T-cell (primary cell): ENCODE measurements at regions not wholly inside any gene's neighbourhood (a gene's known extent, or its start where the extent isn't known, plus 50 kb on each side); places are given as distances from the start of the nearest gene placed in this dataset.

Experiments
- ATAC-seq, 4 experiments: fragments of 200-7000 bp in 3 of 4; fragments of 150-1000 bp in 1 of 4; cut with Tn5 transposase; replicated peaks in 1 of 4; 1 replicate in 3 of 4; 2 replicates in 1 of 4; pipeline ENCODE4 v1.10.0; 2021; ENCODE audit warnings: moderate library complexity in 3 of 4, mild to moderate bottlenecking in 2 of 4, moderate number of reproducible peaks in 1 of 4
- CTCF ChIA-PET, 2 donors: fragments of 300-600 bp; sonication (Branson Sonifier 250); formaldehyde crosslinking; loops; one replicate each; lab custom pipeline; 2022; ENCODE audit warnings: antibody characterized with exemption in 2 of 2; lab: Charles Lee
- POLR2A ChIA-PET, 2 donors: fragments of 300-600 bp; sonication (Branson Sonifier 250); formaldehyde crosslinking; loops; one replicate each; lab custom pipeline; 2022; ENCODE audit warnings: antibody characterized with exemption in 2 of 2; lab: Charles Lee
- DNase-seq, 35 experiments: peaks; one replicate each; pipeline versions ENCODE4 v3.0.0 to v3.0.0-alpha.2; 2013 to 2023
- H3K27ac ChIP-seq: one replicate; pipeline ENCODE4 v1.5.1; 2013; ENCODE audit warnings: low read length
- H3K27me3 ChIP-seq, 2 experiments: replicated peaks in 1 of 2; 1 replicate in 1 of 2; 2 replicates in 1 of 2; pipeline versions ENCODE4 v1.6.1 to v1.7.0; 2013; ENCODE audit warnings: low read length in 1 of 2, mixed read lengths in 1 of 2; ENCODE audit not compliant: control insufficient read depth in 2 of 2, insufficient read depth in 2 of 2; ENCODE audit errors: extremely low read depth in 1 of 2
- H3K36me3 ChIP-seq, 2 donors: 1 replicate in 1 of 2; 2 replicates in 1 of 2; pipeline versions ENCODE4 v1.6.1 to v1.7.0; 2013; ENCODE audit warnings: low read length in 1 of 2; ENCODE audit not compliant: control insufficient read depth in 2 of 2, insufficient read depth in 1 of 2; ENCODE audit errors: extremely low read depth in 1 of 2
- H3K4me1 ChIP-seq, 2 experiments: 1 replicate in 1 of 2; 2 replicates in 1 of 2; pipeline versions ENCODE4 v1.6.1 to v1.7.0; 2013; ENCODE audit warnings: low read length in 2 of 2, mixed read lengths in 1 of 2; ENCODE audit not compliant: insufficient read depth in 2 of 2, control insufficient read depth in 1 of 2; ENCODE audit errors: extremely low read depth in 1 of 2
- H3K4me3 ChIP-seq, 2 donors: 1 replicate in 1 of 2; 2 replicates in 1 of 2; pipeline versions ENCODE4 v1.5.1 to v1.7.0; 2013; ENCODE audit warnings: mild to moderate bottlenecking in 2 of 2, low read length in 1 of 2, moderate library complexity in 1 of 2; ENCODE audit not compliant: control insufficient read depth in 1 of 2; ENCODE audit errors: extremely low read depth in 1 of 2
- H3K9me3 ChIP-seq: 2 replicates; pipeline ENCODE4 v1.7.0; 2013
- H3K27ac Mint-ChIP-seq, 2 donors: one replicate each; pipeline ENCODE4 v1.8.0; 2020 to 2021; ENCODE audit warnings: mild to moderate bottlenecking in 2 of 2, mixed read lengths in 2 of 2
- H3K27me3 Mint-ChIP-seq, 2 donors: one replicate each; pipeline ENCODE4 v1.8.0; 2021 to 2022; ENCODE audit warnings: mixed read lengths in 2 of 2
- H3K36me3 Mint-ChIP-seq: one replicate; pipeline ENCODE4 v1.8.0; 2021; ENCODE audit warnings: mixed read lengths
- H3K4me1 Mint-ChIP-seq, 3 donors: one replicate each; pipeline ENCODE4 v1.8.0; 2020 to 2022; ENCODE audit warnings: mixed read lengths in 3 of 3, mild to moderate bottlenecking in 1 of 3
- H3K4me3 Mint-ChIP-seq, 3 donors: one replicate each; pipeline ENCODE4 v1.8.0; 2020 to 2022; ENCODE audit warnings: mild to moderate bottlenecking in 3 of 3, mixed read lengths in 3 of 3, moderate library complexity in 3 of 3
- H3K9me3 Mint-ChIP-seq, 3 donors: one replicate each; pipeline ENCODE4 v1.8.0; 2020 to 2022; ENCODE audit warnings: mixed read lengths in 3 of 3
- WGBS: methylation state at CpG from one replicate; pipeline ENCODE4 v1.1.5; 2013; ENCODE audit warnings: missing lambda C conversion rate; ENCODE audit not compliant: insufficient coverage; 5-methylcytosine and 5-hydroxymethylcytosine counted together

DNA sequence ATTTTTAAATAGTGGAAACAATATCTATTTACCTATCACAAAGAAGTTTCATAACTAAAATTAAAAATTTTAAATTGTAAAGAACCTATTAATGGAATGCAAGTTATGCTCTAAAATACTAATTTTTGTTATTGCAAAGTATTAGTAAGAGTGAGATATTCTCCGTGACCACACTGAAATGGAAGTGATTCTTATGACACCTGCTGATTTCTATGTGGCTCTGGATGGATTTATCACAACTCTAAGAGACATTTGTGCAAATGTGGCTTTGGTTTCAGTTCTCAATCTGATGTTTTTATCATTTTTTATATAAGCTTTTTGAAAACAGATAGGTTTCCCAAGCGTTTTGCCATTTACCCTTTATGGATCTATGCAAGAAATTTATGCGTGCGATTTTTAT, 497.8 kb downstream of the NAV3 start:
- CTCF ChIA-PET: no interaction called here
- Mint-ChIP-seq H3K9me3 (peaks cover 3 to 14% (median 9%) of the 10 kb centered on the region in 3 donors), H3K4me3 (no peak overlapping the region), H3K27ac (no peak overlapping the region), H3K27me3 (no peaks in the 10 kb centered on the region), H3K36me3 (no peaks in the 10 kb centered on the region), H3K4me1 (no peaks in the 10 kb centered on the region)
- POLR2A ChIA-PET: no interaction called here
- Histone ChIP-seq H3K27ac (no peak overlapping the region), H3K27me3 (no peaks in the 10 kb centered on the region), H3K36me3 (no peaks in the 10 kb centered on the region), H3K4me3 (no peak overlapping the region), H3K4me1 (no peaks in the 10 kb centered on the region), H3K9me3 (no peaks in the 10 kb centered on the region)
- 86% methylated on average over 1 of the region's 4 CpGs for WGBS
- ATAC-seq: no peak
- no peak for DNase-seq

DNA sequence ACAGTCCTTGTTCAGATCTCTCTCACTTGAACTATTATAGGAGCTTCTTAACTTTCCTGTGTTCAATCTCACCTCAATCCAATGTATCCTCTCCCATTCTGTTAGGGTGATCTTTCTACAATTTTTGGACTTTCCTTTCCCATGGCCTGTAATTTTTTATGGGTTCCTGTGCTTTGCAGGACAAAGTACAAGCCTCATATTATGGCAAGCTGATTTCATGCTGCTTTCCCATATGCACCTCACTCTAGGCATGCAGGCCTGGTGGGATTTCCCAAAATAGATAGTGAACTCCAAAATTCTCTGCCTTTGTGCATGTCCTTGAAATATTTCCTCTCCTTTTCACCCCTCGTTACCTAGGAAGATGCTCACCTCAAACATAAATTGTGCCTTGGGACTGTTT, 499.4 kb downstream of the NAV3 start:
- Histone ChIP-seq H3K27me3 (no peaks in the 10 kb centered on the region), H3K4me1 (no peaks in the 10 kb centered on the region), H3K9me3 (no peaks in the 10 kb centered on the region), H3K36me3 (no peaks in the 10 kb centered on the region), H3K27ac (no peak overlapping the region), H3K4me3 (no peak overlapping the region)
- POLR2A ChIA-PET: no interaction called here
- Mint-ChIP-seq H3K4me3 (no peak overlapping the region), H3K27ac (no peak overlapping the region), H3K4me1 (no peaks in the 10 kb centered on the region), H3K9me3 (peaks cover 7 to 16% (median 9%) of the 10 kb centered on the region in 3 donors), H3K27me3 (no peaks in the 10 kb centered on the region), H3K36me3 (no peaks in the 10 kb centered on the region)
- CTCF ChIA-PET: no interaction called here
- ATAC-seq: no peak
- WGBS: no CpG with 5 or more reads among the region's 1 CpG
- no peak for DNase-seq

DNA sequence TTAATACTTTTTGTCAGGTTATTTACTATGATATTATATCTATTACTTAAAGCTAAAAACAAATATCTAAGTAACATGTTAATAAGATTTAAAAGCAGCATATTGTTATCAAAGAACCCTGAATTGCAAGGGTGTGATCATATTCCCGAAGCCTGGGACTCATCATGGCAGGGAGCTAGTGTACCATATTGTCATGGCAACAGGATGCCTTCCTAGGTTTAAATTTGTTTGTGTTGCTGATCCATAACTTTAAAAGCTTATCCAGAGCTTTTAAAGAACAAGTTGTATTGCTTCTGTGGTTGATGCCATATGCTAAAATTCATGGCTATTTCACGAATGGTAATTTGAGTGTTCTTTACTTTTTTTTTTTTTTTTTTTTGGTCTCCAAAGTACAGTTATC, 500.5 kb downstream of the NAV3 start:
- H3K9me3 ChIP-seq: no peaks in the 10 kb centered on the region
- H3K4me1 Mint-ChIP-seq: no peaks in the 10 kb centered on the region
- no peak overlapping the region for H3K27ac ChIP-seq
- DNase-seq (no peak), ATAC-seq (no peak)
- POLR2A ChIA-PET: no interaction called here
- H3K36me3 ChIP-seq: no peaks in the 10 kb centered on the region
- H3K9me3 Mint-ChIP-seq: peaks cover 7 to 16% (median 10%) of the 10 kb centered on the region in 3 donors
- H3K4me1 ChIP-seq: no peaks in the 10 kb centered on the region
- H3K4me3 Mint-ChIP-seq: no peak overlapping the region
- no peaks in the 10 kb centered on the region for H3K27me3 ChIP-seq
- WGBS: 67% methylated on average over 1 of the region's 2 CpGs
- CTCF ChIA-PET: no interaction called here
- no peak overlapping the region for H3K4me3 ChIP-seq
- H3K27me3 Mint-ChIP-seq: no peaks in the 10 kb centered on the region
- H3K27ac Mint-ChIP-seq: no peak overlapping the region
- H3K36me3 Mint-ChIP-seq: no peaks in the 10 kb centered on the region

DNA sequence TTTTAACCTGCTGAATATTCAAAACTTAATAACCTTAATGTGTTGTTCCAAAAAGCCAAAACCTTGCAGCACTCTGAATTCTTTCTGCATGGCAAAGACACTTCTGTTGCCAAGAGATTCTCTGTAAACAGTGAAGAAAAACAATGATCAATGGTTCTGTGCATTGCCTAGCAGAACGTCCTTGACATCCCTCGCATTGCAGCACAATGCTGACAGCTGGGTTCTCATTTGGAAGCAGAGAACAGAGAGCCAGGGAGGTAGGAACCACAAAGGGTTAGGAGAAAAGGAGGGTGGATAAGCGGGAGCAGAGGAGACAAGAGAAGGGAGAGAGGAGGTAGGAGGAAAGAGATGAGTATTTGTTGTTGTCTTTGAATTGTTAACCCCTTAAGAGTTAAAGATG, 501.1 kb downstream of the NAV3 start:
- Mint-ChIP-seq H3K9me3 (peaks cover 7 to 20% (median 14%) of the 10 kb centered on the region in 3 donors), H3K4me1 (no peaks in the 10 kb centered on the region), H3K27me3 (no peaks in the 10 kb centered on the region), H3K36me3 (no peaks in the 10 kb centered on the region), H3K4me3 (no peak overlapping the region), H3K27ac (no peak overlapping the region)
- no peak overlapping the region for H3K27ac ChIP-seq
- 43% methylated on average over 2 of the region's 3 CpGs for WGBS
- H3K36me3 ChIP-seq: no peaks in the 10 kb centered on the region
- H3K9me3 ChIP-seq: no peaks in the 10 kb centered on the region
- POLR2A ChIA-PET: no interaction called here
- DNase-seq (no peak), ATAC-seq (no peak)
- CTCF ChIA-PET: no interaction called here
- no peaks in the 10 kb centered on the region for H3K27me3 ChIP-seq
- no peak overlapping the region for H3K4me3 ChIP-seq
- H3K4me1 ChIP-seq: no peaks in the 10 kb centered on the region

DNA sequence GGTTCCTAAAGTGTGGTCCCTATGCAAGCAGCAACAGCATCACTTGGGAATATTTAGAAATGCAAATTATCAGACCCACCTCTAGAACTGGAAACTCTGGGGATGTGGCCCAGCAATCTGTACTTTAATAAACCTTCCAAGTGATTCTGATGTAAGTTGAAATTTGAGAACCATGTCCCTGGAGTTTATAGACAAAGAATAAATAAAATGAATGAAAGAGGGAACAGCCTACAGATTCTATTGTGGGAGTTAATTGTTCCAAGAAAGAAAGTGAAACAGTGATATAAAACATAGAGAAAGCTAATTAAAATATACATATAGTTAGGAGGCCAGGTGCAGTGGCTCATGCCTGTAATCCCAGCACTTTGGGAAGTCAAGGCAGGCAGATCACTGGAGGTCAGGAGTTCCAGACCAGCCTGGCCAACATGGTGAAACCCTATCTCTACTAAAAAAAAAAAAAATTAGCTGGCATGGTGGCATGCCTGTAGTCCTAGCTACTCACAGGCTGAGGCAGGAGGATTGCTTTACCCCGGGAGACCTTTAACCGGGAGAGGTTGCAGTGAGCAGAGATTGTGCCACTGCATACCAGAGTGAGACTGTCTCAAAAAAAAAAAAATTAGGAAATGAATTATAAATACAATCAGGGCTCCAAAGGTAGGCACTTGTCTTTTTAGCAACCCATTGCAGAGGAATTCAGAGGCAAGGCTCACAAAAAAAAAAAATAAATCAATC, 507.5 kb downstream of the NAV3 start:
- Histone ChIP-seq H3K36me3 (no peaks in the 10 kb centered on the region), H3K4me1 (no peaks in the 10 kb centered on the region), H3K27ac (no peak overlapping the region), H3K9me3 (no peaks in the 10 kb centered on the region), H3K27me3 (no peaks in the 10 kb centered on the region), H3K4me3 (no peak overlapping the region)
- DNase-seq: no peak
- WGBS: 92% methylated on average over 2 of the region's 2 CpGs
- Mint-ChIP-seq H3K4me3 (no peak overlapping the region), H3K36me3 (no peaks in the 10 kb centered on the region), H3K9me3 (peaks cover 18 to 26% (median 26%) of the 10 kb centered on the region in 3 donors), H3K27ac (no peak overlapping the region), H3K4me1 (no peaks in the 10 kb centered on the region), H3K27me3 (no peaks in the 10 kb centered on the region)
- ATAC-seq: no peak
- CTCF ChIA-PET: no interaction called here
- POLR2A ChIA-PET: no interaction called here

DNA sequence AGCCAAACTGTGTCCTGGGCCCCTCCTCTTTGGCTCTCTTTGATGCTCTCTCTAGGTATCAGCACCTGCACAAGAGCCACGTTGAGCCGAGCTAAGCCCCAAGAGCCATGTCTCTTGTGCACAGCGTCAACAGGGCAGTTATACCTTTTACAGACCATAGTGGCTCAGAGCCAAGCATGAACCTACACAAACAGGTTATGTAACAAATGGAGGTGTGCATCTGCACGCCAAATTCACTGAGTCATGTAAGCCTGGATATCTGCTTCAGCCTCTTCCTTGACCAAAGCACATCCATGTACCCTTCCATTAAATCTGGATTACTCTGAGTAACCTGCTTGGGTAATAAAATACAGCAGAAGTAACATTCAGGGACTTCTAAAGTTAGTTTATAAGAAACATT, 509.7 kb downstream of the NAV3 start:
- no peaks in the 10 kb centered on the region for H3K27me3 ChIP-seq
- no peaks in the 10 kb centered on the region for H3K36me3 Mint-ChIP-seq
- H3K4me1 ChIP-seq: no peaks in the 10 kb centered on the region
- no peak overlapping the region for H3K27ac ChIP-seq
- no peaks in the 10 kb centered on the region for H3K9me3 ChIP-seq
- H3K27ac Mint-ChIP-seq: no peak overlapping the region
- no peaks in the 10 kb centered on the region for H3K36me3 ChIP-seq
- CTCF ChIA-PET: no interaction called here
- peaks cover 16 to 29% (median 23%) of the 10 kb centered on the region in 3 donors for H3K9me3 Mint-ChIP-seq
- WGBS: 96% methylated on average over 3 of the region's 4 CpGs
- no peak for DNase-seq
- ATAC-seq: no peak
- H3K4me3 Mint-ChIP-seq: no peak overlapping the region
- no peaks in the 10 kb centered on the region for H3K27me3 Mint-ChIP-seq
- no peaks in the 10 kb centered on the region for H3K4me1 Mint-ChIP-seq
- H3K4me3 ChIP-seq: no peak overlapping the region
- POLR2A ChIA-PET: no interaction called here

DNA sequence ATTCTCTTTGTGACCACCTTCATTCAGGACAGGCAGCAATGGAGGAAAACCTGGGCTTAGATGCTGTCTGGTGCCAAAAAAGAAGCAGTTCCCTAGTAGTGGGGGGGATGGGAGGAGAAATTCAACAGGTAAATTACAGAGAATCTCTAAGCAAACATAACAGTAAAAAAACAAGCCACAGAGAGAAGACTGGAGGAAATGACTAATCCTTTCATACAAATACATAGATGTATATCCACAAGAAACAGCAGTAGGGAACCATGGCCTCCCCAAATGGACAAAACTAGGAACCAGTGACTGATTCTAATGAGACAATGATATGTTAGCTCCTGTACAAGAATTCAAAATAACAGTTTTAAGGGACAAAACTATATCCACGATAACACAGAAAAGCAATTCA, 513.0 kb downstream of the NAV3 start:
- POLR2A ChIA-PET: no interaction called here
- Histone ChIP-seq H3K27me3 (no peaks in the 10 kb centered on the region), H3K27ac (no peak overlapping the region), H3K4me1 (no peaks in the 10 kb centered on the region), H3K9me3 (no peaks in the 10 kb centered on the region), H3K36me3 (no peaks in the 10 kb centered on the region), H3K4me3 (no peak overlapping the region)
- Mint-ChIP-seq H3K9me3 (peaks cover 27 to 40% (median 31%) of the 10 kb centered on the region in 3 donors), H3K27ac (no peak overlapping the region), H3K4me1 (no peaks in the 10 kb centered on the region), H3K4me3 (no peak overlapping the region), H3K36me3 (no peaks in the 10 kb centered on the region), H3K27me3 (no peaks in the 10 kb centered on the region)
- CTCF ChIA-PET: no interaction called here
- no peak for DNase-seq
- WGBS: no CpG with 5 or more reads among the region's 1 CpG
- no peak for ATAC-seq
